Right atrium auricular region (tissue), 2 donors: ENCODE measurements at regions not wholly inside any gene's neighbourhood (a gene's known extent, or its start where the extent isn't known, plus 50 kb on each side); places are given as distances from the start of the nearest gene placed in this dataset.

Experiments used
- DNase-seq: peaks from one replicate; pipeline ENCODE4 v3.0.0-alpha.2; 2019; ENCODE audit warnings: low spot score
- H3K27ac ChIP-seq, 2 donors: fragments of 200-600 bp; sonication (generic); 1 replicate in 1 of 2; 2 replicates in 1 of 2; pipeline ENCODE4 v1.5.1; 2016 to 2019
- H3K27me3 ChIP-seq, 2 donors: fragments of 200-600 bp; sonication (generic); one replicate each; pipeline versions ENCODE4 v1.5.1 to v1.6.0; 2017 to 2019
- H3K36me3 ChIP-seq: fragments of 200-600 bp; sonication (generic); one replicate; pipeline ENCODE4 v1.5.1; 2016
- H3K4me1 ChIP-seq, 2 donors: fragments of 200-600 bp; sonication (generic); one replicate each; pipeline versions ENCODE4 v1.5.1 to v1.6.0; 2017 to 2019
- H3K4me3 ChIP-seq, 2 donors: fragments of 200-600 bp; sonication (generic); 1 replicate in 1 of 2; 2 replicates in 1 of 2; pipeline ENCODE4 v1.5.1; 2017 to 2019; ENCODE audit warnings: mild to moderate bottlenecking in 1 of 2, moderate library complexity in 1 of 2
- H3K9me3 ChIP-seq, 2 donors: fragments of 200-600 bp; sonication (generic); one replicate each; pipeline ENCODE4 v1.5.1; 2019
- CTCF ChIP-seq, 2 donors: fragments of 200-600 bp; sonication (generic); IDR thresholded peaks; one replicate each; pipeline ENCODE4 v1.5.1; 2019; ENCODE audit warnings: antibody characterized with exemption in 2 of 2

DNA sequence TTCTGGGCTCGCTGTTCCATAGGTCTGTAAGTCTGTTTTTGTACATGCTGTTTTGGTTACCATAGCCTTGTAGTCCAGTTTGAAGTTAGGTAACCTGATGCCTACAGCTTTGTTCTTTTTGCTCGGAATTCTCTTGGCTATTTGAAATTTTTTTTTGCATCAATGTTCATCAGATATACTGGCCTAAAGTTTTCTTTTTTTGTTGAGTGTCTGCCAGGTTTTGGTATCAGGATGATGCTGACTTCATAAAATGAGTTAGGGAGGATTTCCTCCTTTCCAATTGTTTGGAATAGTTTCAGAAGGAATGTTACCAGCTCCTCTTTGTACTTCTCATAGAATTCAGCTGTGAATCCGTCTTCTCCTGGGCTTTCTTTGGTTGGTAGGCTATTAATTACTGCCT is 397.8 kb upstream of the HTR2A start:
- H3K4me3 ChIP-seq, result no peak overlapping the region
- H3K27ac ChIP-seq, result no peak overlapping the region
- no peaks in the 10 kb centered on the region for H3K9me3 ChIP-seq
- H3K36me3 ChIP-seq, result no peaks in the 10 kb centered on the region
- DNase-seq, result no peak
- H3K27me3 ChIP-seq, result no peaks in the 10 kb centered on the region
- no peak for TF ChIP-seq CTCF (IDR thresholded peaks at IDR 0.05)
- no peaks in the 10 kb centered on the region for H3K4me1 ChIP-seq

- Histone ChIP-seq H3K9me3 (no peaks in the 10 kb centered on the region), H3K4me1 (no peaks in the 10 kb centered on the region), H3K27ac (no peak overlapping the region), H3K4me3 (no peak overlapping the region), H3K27me3 (no peaks in the 10 kb centered on the region), H3K36me3 (no peaks in the 10 kb centered on the region)
- no peak for TF ChIP-seq CTCF (IDR thresholded peaks at IDR 0.05)
- DNase-seq, result no peak
Observed at GRCh38 chr13:47291107-47291656, 394.3 kb upstream of the HTR2A start.

- no peak for DNase-seq
- Histone ChIP-seq H3K27me3 (no peaks in the 10 kb centered on the region), H3K4me1 (no peaks in the 10 kb centered on the region), H3K27ac (no peak overlapping the region), H3K4me3 (no peak overlapping the region), H3K9me3 (no peaks in the 10 kb centered on the region), H3K36me3 (no peaks in the 10 kb centered on the region)
- no peak for TF ChIP-seq CTCF (IDR thresholded peaks at IDR 0.05)
Observed at GRCh38 chr13:47289567-47289966, 392.7 kb upstream of the HTR2A start.

DNA sequence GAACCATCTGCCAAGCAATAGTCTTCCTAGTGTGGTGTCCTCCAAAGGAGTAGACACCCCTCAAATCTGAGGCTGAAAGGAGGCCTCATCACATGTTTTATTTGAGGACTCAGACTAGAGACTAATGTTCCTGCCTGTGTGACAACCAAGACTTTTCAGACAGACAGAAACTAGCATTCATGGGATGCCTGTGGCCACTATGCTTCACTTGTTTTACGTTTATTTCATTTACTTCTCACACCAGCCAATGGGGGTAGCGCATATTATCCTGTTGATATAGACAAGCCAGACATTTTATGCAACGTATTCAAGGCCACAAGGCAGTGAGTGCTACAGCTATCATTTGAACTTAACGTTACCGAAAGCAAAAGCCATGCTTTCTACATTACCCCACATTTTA is 391.7 kb upstream of the HTR2A start:
- no peak for DNase-seq
- Histone ChIP-seq H3K36me3 (no peaks in the 10 kb centered on the region), H3K27me3 (no peaks in the 10 kb centered on the region), H3K4me1 (no peaks in the 10 kb centered on the region), H3K9me3 (no peaks in the 10 kb centered on the region), H3K27ac (no peak overlapping the region), H3K4me3 (no peak overlapping the region)
- no peak for TF ChIP-seq CTCF (IDR thresholded peaks at IDR 0.05)

- no peak for TF ChIP-seq CTCF (IDR thresholded peaks at IDR 0.05)
- no peak overlapping the region for H3K27ac ChIP-seq
- H3K4me3 ChIP-seq, result no peak overlapping the region
- no peaks in the 10 kb centered on the region for H3K36me3 ChIP-seq
- DNase-seq, result no peak
- no peaks in the 10 kb centered on the region for H3K4me1 ChIP-seq
- no peaks in the 10 kb centered on the region for H3K27me3 ChIP-seq
- H3K9me3 ChIP-seq, result no peaks in the 10 kb centered on the region
Observed at GRCh38 chr13:47287291-47287751, 390.5 kb upstream of the HTR2A start.

- Histone ChIP-seq H3K4me3 (no peak overlapping the region), H3K27me3 (no peaks in the 10 kb centered on the region), H3K9me3 (no peaks in the 10 kb centered on the region), H3K27ac (no peak overlapping the region), H3K4me1 (no peaks in the 10 kb centered on the region), H3K36me3 (no peaks in the 10 kb centered on the region)
- no peak for TF ChIP-seq CTCF (IDR thresholded peaks at IDR 0.05)
- no peak for DNase-seq
Observed at GRCh38 chr13:47281991-47282390, 385.1 kb upstream of the HTR2A start.
